Heart left ventricle (tissue), 16 donors: ENCODE measurements at regions not wholly inside any gene's neighbourhood (a gene's known extent, or its start where the extent isn't known, plus 50 kb on each side); places are given as distances from the start of the nearest gene placed in this dataset.

ENCODE experiments used
- ATAC-seq, 4 donors: fragments of 200-7000 bp; cut with Tn5 transposase; one replicate each; pipeline ENCODE4 v1.9.1; 2020 to 2022; ENCODE audit warnings: moderate library complexity in 4 of 4, mild to moderate bottlenecking in 3 of 4, moderate number of reproducible peaks in 1 of 4
- DNase-seq, 5 donors: peaks; one replicate each; pipeline ENCODE4 v3.0.0-alpha.2; 2020
- H3K27ac ChIP-seq, 12 donors: fragments of 200-600 bp; sonication (generic) in 4 of 12; one replicate each; pipeline versions ENCODE4 v1.5.0 to v1.8.0; 2016 to 2022; ENCODE audit warnings: mild to moderate bottlenecking in 2 of 12
- H3K27me3 ChIP-seq, 9 donors: fragments of 200-600 bp; sonication (generic) in 2 of 9; one replicate each; pipeline versions ENCODE4 v1.5.1 to v1.8.0; 2016 to 2022; ENCODE audit warnings: mild to moderate bottlenecking in 3 of 9
- H3K36me3 ChIP-seq, 9 donors: fragments of 200-600 bp; sonication (generic) in 2 of 9; one replicate each; pipeline versions ENCODE4 v1.5.0 to v1.8.0; 2018 to 2022; ENCODE audit warnings: mild to moderate bottlenecking in 2 of 9
- H3K4me1 ChIP-seq, 12 donors: fragments of 200-600 bp; sonication (generic) in 4 of 12; one replicate each; pipeline versions ENCODE4 v1.5.0 to v1.8.0; 2016 to 2022; ENCODE audit warnings: mild to moderate bottlenecking in 3 of 12
- H3K4me3 ChIP-seq, 12 donors: fragments of 200-600 bp; sonication (generic) in 4 of 12; one replicate each; pipeline versions ENCODE4 v1.5.0 to v1.8.0; 2017 to 2022; ENCODE audit warnings: mild to moderate bottlenecking in 9 of 12, moderate library complexity in 4 of 12
- H3K9me3 ChIP-seq, 12 donors: fragments of 200-600 bp; sonication (generic) in 4 of 12; one replicate each; pipeline versions ENCODE4 v1.5.0 to v1.8.0; 2016 to 2022; ENCODE audit warnings: mild to moderate bottlenecking in 1 of 12
- CTCF ChIP-seq, 12 donors: fragments of 200-600 bp; sonication (generic) in 4 of 12; IDR thresholded peaks; one replicate each; pipeline versions ENCODE4 v1.5.0 to v1.8.0; 2018 to 2022; ENCODE audit warnings: antibody characterized with exemption in 12 of 12, mild to moderate bottlenecking in 5 of 12
- POLR2A ChIP-seq, 2 donors: fragments of 450-650 bp; IDR thresholded peaks; one replicate each; pipeline ENCODE4 v1.6.1; 2017; ENCODE audit warnings: antibody characterized with exemption in 2 of 2, mild to moderate bottlenecking in 2 of 2, moderate library complexity in 2 of 2
- WGBS, 4 donors: extraction: QIAGEN DNeasy Blood & Tissue Kit in 2 of 4; methylation state at CpG; one replicate each; pipeline versions ENCODE4 v1.1.5 to v1.1.7; 2013 to 2018; 5-methylcytosine and 5-hydroxymethylcytosine counted together
- intact Hi-C, 10 donors: fragments of 100-400 bp; cut with DNase I; formaldehyde crosslinking; loops; one replicate each; pipeline versions ENCODE4 v1.11.1 to v1.14.2; 2022
- donor health status: ischemic (EF 13 %, LVEDD 7.1; RV severe dilation, severe dysfunction).
- donor health status: healthy with polysubstance abuse.
- donor health status: DM: no; HTN: yes; CAD: no.
- donor health status: DM: no; HTN: no; CAD: no.
- donor health status: ischemic (EF 25% LVEDD 6.9; RV normal size, moderate dysfunction).
- donor health status: ischemic (EF 25% LVEDD 5.7; RV mildly dilated, moderate dysfunction).
- donor health status: healthy.
- donor health status: DM: yes; HTN: yes; CAD: no.
- donor health status: ischemic (EF 35%, LVEDD 5.7; RV mildly dilated, moderate dysfunction).
- donor health status: nonischemic (EF 11% LVEDD 7.7; RV severe dilation, severe dysfunction).
- donor health status: DM: yes; HTN: yes; CAD: no.
- donor health status: PGD.
- donor health status: ischemic (EF 29% LVEDD 5.4; RV normal size, mild dysfunction).
- donor health status: nonischemic (EF 23%, LVEDD 6.1; RV moderate dilation, normal function).

DNA sequence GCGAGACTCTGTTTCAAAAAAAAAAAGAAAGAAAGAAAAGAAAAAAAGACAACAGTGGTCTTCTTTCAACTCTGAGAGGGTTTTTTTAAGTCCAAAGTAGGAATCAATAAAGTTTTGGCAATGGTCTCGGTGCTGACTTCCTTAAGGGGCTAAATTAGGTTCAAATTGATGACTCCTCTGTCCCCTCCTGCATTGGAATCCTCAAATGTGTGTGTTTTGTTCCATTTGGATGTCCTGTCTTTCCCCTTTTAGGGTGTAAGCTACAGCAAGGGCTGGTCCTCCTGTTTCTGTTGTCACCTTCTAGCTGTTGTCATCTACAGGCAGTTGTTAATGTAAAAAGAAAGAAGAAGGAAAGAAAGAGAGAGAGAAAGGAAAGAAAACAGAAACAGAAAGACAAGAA is 54.4 kb downstream of the PABIR2 start:
- peaks cover 0 to 7% (median 0%) of the 10 kb centered on the region in 9 donors for H3K27me3 ChIP-seq
- ATAC-seq (no peak), DNase-seq (no peak)
- no peak overlapping the region for H3K4me3 ChIP-seq
- H3K36me3 ChIP-seq = no peaks in the 10 kb centered on the region
- no peaks in the 10 kb centered on the region for H3K9me3 ChIP-seq
- intact Hi-C loops = no loop called here
- TF ChIP-seq POLR2A (IDR thresholded peaks at IDR 0.05) (no peak), CTCF (IDR thresholded peaks at IDR 0.05) (no peak)
- WGBS, 4 donors = 80 to 91% (median 85%) methylated on average over 2 of the region's 2 CpGs
- H3K4me1 ChIP-seq = peaks cover 0 to 8% (median 0%) of the 10 kb centered on the region in 12 donors
- peak overlapping the region in 1 of 12 donors; percentile 13 for H3K27ac ChIP-seq

- H3K4me3 ChIP-seq = no peak overlapping the region
- ATAC-seq (no peak), DNase-seq (no peak)
- WGBS, 4 donors = 32 to 73% (median 66%) methylated on average over 2 of the region's 2 CpGs
- peaks cover 0 to 8% (median 0%) of the 10 kb centered on the region in 12 donors for H3K4me1 ChIP-seq
- H3K36me3 ChIP-seq = no peaks in the 10 kb centered on the region
- no peak overlapping the region for H3K27ac ChIP-seq
- intact Hi-C loops = no loop called here
- TF ChIP-seq POLR2A (IDR thresholded peaks at IDR 0.05) (no peak), CTCF (IDR thresholded peaks at IDR 0.05) (no peak)
- H3K27me3 ChIP-seq = peaks cover 0 to 7% (median 0%) of the 10 kb centered on the region in 9 donors
- H3K9me3 ChIP-seq = no peaks in the 10 kb centered on the region
These were observed 55.3 kb downstream of the PABIR2 start for GRCh38 chrX:134741746-134742145.

GRCh38 chrX:134738986-134739740 is 57.8 kb downstream of the PABIR2 start:
- 53 to 59% (median 56%) methylated on average over 8 of the region's 8 CpGs for WGBS, 4 donors
- intact Hi-C loops = no loop called here
- Histone ChIP-seq H3K27ac (no peak overlapping the region), H3K4me1 (peaks cover 0 to 18% (median 0%) of the 10 kb centered on the region in 12 donors), H3K36me3 (no peaks in the 10 kb centered on the region), H3K4me3 (no peak overlapping the region), H3K27me3 (peaks cover 0 to 7% (median 0%) of the 10 kb centered on the region in 9 donors), H3K9me3 (no peaks in the 10 kb centered on the region)
- ATAC-seq (no peak), DNase-seq (no peak)
- TF ChIP-seq POLR2A (IDR thresholded peaks at IDR 0.05) (no peak), CTCF (IDR thresholded peaks at IDR 0.05) (no peak)

DNA sequence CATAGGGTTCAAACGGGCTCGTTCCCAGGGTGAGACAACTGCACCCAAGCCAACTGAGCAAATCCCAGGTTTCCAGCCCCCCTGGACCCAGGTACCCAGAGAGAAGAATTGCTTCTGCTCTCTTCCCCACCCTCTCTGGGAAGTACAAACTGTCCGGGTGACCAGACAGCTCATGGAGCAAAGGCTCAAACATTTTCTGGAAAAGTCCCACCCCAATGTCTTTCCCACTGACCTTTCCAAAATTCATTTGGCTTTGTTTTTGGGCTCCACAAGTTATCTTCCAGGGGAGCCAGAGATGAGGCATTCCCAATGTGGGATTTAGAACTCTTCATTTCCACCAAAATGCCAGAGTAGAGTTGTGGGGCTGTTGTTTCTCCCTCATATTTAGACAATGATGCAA is 58.6 kb downstream of the PABIR2 start:
- intact Hi-C loops = no loop called here
- no peak for TF ChIP-seq POLR2A (IDR thresholded peaks at IDR 0.05)
- TF ChIP-seq CTCF (IDR thresholded peaks at IDR 0.05) = no peak
- ATAC-seq = peak in 1 of 4 donors; percentile 7
- Histone ChIP-seq H3K36me3 (no peaks in the 10 kb centered on the region), H3K4me1 (peaks cover 0 to 20% (median 0%) of the 10 kb centered on the region in 12 donors), H3K27ac (no peak overlapping the region), H3K27me3 (peaks cover 0 to 7% (median 0%) of the 10 kb centered on the region in 9 donors), H3K9me3 (no peaks in the 10 kb centered on the region), H3K4me3 (no peak overlapping the region)
- 53 to 76% (median 66%) methylated on average over 3 of the region's 3 CpGs for WGBS, 4 donors
- DNase-seq = no peak
